GM18520 (cell line): ENCODE measurements at regions not wholly inside any gene's neighbourhood (a gene's known extent, or its start where the extent isn't known, plus 50 kb on each side); places are given as distances from the start of the nearest gene placed in this dataset.
"Not testable (repeated sequence)": the region's sequence is repeated elsewhere in the genome, so short reads cannot be mapped to it uniquely, and the experiment has no call there.

Experiments
- ATAC-seq: cut with Tn5 transposase; IDR thresholded peaks from one replicate; pipeline ENCODE4 v1.9.1; 2021; ENCODE audit not compliant: unreplicated experiment

- no peak for ATAC-seq
Observed at GRCh38 chr21:18117176-18117575, 127.5 kb upstream of the CHODL start.

GRCh38 chr21:18114810-18115209, 129.8 kb upstream of the CHODL start:
- no peak for ATAC-seq

GRCh38 chr21:18104802-18105201, 139.8 kb upstream of the CHODL start:
- no peak for ATAC-seq

GRCh38 chr21:18096413-18096812, 148.2 kb upstream of the CHODL start:
- not testable (repeated sequence) for ATAC-seq

GRCh38 chr21:18089786-18090185, 154.8 kb upstream of the CHODL start:
- ATAC-seq, result no peak

- no peak for ATAC-seq
Observed at GRCh38 chr21:18070392-18070791, 174.2 kb upstream of the CHODL start.

- no peak for ATAC-seq
Observed at GRCh38 chr21:18069875-18070274, 174.8 kb upstream of the CHODL start.

- no peak for ATAC-seq
Observed at GRCh38 chr21:18060402-18060801, 184.2 kb upstream of the CHODL start.

- no peak for ATAC-seq
Observed at GRCh38 chr21:18058731-18059398, 185.8 kb upstream of the CHODL start.

GRCh38 chr21:18053151-18053550, 191.5 kb upstream of the CHODL start:
- ATAC-seq, result no peak

- no peak for ATAC-seq
Observed at GRCh38 chr21:18049461-18049860, 195.2 kb upstream of the CHODL start.

- no peak for ATAC-seq
Observed at GRCh38 chr21:18041012-18041411, 203.6 kb upstream of the CHODL start.

GRCh38 chr21:18030248-18030647, 211.1 kb upstream of the C21orf91 start:
- ATAC-seq, result peak; percentile 71

GRCh38 chr21:18026359-18026758, 207.2 kb upstream of the C21orf91 start:
- no peak for ATAC-seq

GRCh38 chr21:18023711-18024110, 204.6 kb upstream of the C21orf91 start:
- ATAC-seq, result no peak

- no peak for ATAC-seq
Observed at GRCh38 chr21:18023157-18023556, 204.0 kb upstream of the C21orf91 start.

GRCh38 chr21:18007121-18007520, 188.0 kb upstream of the C21orf91 start:
- no peak for ATAC-seq

- ATAC-seq, result no peak
Observed at GRCh38 chr21:18006691-18007090, 187.5 kb upstream of the C21orf91 start.

GRCh38 chr21:18002393-18002792, 183.2 kb upstream of the C21orf91 start:
- ATAC-seq, result no peak

GRCh38 chr21:18000981-18001686, 182.0 kb upstream of the C21orf91 start:
- no peak for ATAC-seq

GRCh38 chr21:17998599-17998998, 179.4 kb upstream of the C21orf91 start:
- not testable (repeated sequence) for ATAC-seq

GRCh38 chr21:17989780-17990179, 170.6 kb upstream of the C21orf91 start:
- no peak for ATAC-seq

GRCh38 chr21:17988102-17988437, 168.9 kb upstream of the C21orf91 start:
- no peak for ATAC-seq
